ENCODE measurements at regions not wholly inside any gene's neighbourhood (a gene's known extent, or its start where the extent isn't known, plus 50 kb on each side); places are given as distances from the start of the nearest gene placed in this dataset.

DNA sequence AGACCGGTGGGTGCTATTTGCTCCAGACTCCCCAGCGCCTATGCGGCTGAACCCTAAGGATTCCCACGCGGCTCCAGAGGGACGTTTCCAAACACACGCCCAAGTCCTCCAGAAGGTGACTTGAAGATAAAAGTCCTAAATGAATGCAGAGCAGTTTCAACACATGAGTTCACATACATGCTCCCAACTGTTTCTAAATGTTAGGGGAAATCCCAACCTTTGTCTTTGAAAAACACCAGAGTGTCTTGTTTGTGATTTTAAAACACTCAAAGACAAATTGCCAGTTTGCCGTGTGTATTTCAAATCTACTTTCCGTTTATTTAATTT lies 252.9 kb upstream of the SFSWAP start:
- no peaks in the 10 kb centered on the region for H3K36me3 ChIP-seq (ENCODE audit: control insufficient read depth in 4 of 4, insufficient read depth in 4 of 4, low read length in 4 of 4)
- TF ChIP-seq, protein P1, sequence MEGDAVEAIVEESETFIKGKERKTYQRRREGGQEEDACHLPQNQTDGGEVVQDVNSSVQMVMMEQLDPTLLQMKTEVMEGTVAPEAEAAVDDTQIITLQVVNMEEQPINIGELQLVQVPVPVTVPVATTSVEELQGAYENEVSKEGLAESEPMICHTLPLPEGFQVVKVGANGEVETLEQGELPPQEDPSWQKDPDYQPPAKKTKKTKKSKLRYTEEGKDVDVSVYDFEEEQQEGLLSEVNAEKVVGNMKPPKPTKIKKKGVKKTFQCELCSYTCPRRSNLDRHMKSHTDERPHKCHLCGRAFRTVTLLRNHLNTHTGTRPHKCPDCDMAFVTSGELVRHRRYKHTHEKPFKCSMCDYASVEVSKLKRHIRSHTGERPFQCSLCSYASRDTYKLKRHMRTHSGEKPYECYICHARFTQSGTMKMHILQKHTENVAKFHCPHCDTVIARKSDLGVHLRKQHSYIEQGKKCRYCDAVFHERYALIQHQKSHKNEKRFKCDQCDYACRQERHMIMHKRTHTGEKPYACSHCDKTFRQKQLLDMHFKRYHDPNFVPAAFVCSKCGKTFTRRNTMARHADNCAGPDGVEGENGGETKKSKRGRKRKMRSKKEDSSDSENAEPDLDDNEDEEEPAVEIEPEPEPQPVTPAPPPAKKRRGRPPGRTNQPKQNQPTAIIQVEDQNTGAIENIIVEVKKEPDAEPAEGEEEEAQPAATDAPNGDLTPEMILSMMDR (IDR thresholded peaks at IDR 0.05; ENCODE audit: control extremely low read depth, extremely low read depth), result no peak
- H3K9me3 ChIP-seq (ENCODE audit: control insufficient read depth in 4 of 4, insufficient read depth in 3 of 4, low read length in 3 of 4), result peaks cover 0 to 3% (median 0%) of the 10 kb centered on the region in 4 donors
- H3K4me3 ChIP-seq, result no peak overlapping the region
- WGBS, 2 donors, result 70 to 73% methylated on average over 9 of the region's 9 CpGs
- H3K4me1 ChIP-seq (ENCODE audit: control insufficient read depth in 5 of 5, insufficient read depth in 5 of 5, low read length in 5 of 5), result no peaks in the 10 kb centered on the region
- H3K9ac ChIP-seq (ENCODE audit: insufficient read depth in 1 of 2, low read length in 2 of 2), result no peak overlapping the region
- H3K27me3 ChIP-seq (ENCODE audit: control insufficient read depth in 3 of 3, insufficient read depth in 3 of 3, low read length in 2 of 3), result peaks cover 0 to 6% (median 0%) of the 10 kb centered on the region in 3 donors
- no peak overlapping the region for H3K27ac ChIP-seq (ENCODE audit: low read depth in 1 of 2, low read length in 1 of 2)
- no peak for ATAC-seq (ENCODE audit: insufficient read depth, low FRiP score)
- no peak for DNase-seq

DNA sequence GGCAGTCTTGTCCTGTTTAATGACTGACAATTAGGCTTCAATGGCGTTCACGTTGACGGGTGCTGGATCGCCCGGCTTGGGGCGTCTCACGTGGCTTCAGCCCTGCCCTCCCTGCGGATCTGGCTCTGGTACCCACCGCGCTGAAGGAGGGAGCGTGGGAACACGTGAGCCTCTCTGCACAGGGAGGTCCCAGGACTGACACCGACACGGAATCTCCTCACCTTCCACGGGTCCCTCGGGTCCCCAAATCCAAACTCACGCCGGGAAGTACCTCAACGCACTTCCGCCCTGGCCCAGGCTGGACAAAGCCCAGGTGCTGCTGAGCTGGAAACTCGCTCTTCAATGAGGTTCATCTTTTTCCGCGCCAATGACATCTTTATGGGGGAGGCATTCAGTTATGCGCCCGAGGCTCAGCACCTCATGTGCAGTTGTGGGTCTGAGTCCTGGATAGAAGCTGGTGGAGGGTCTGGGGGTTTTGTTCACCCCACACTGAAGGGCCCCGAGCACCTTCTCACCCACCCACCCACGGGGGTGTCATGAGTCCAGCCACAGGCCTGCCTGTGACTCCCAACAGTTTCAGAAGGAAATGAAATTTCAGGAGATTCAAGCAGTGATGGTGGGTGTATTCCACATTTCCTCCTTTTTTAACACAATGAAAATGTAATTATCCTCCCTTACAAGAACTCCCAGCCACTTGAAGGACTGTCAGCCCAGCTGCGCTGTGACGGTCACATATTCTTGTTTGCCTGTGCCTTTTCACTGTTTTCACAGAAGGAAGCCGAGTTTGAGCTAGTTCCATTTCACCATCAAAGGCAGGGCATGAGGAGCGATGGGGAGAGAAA lies 251.7 kb upstream of the SFSWAP start:
- ATAC-seq (ENCODE audit: insufficient read depth, low FRiP score) (no peak), DNase-seq (no peak)
- no peaks in the 10 kb centered on the region for H3K36me3 ChIP-seq (ENCODE audit: control insufficient read depth in 4 of 4, insufficient read depth in 4 of 4, low read length in 4 of 4)
- TF ChIP-seq, protein P1 (IDR thresholded peaks at IDR 0.05; ENCODE audit: control extremely low read depth, extremely low read depth), result no peak
- no peak overlapping the region for H3K4me3 ChIP-seq
- H3K27ac ChIP-seq (ENCODE audit: low read depth in 1 of 2, low read length in 1 of 2), result no peak overlapping the region
- H3K4me1 ChIP-seq (ENCODE audit: control insufficient read depth in 5 of 5, insufficient read depth in 5 of 5, low read length in 5 of 5), result no peaks in the 10 kb centered on the region
- H3K9me3 ChIP-seq (ENCODE audit: control insufficient read depth in 4 of 4, insufficient read depth in 3 of 4, low read length in 3 of 4), result peaks cover 0 to 3% (median 0%) of the 10 kb centered on the region in 4 donors
- peaks cover 0 to 6% (median 0%) of the 10 kb centered on the region in 3 donors for H3K27me3 ChIP-seq (ENCODE audit: control insufficient read depth in 3 of 3, insufficient read depth in 3 of 3, low read length in 2 of 3)
- no peak overlapping the region for H3K9ac ChIP-seq (ENCODE audit: insufficient read depth in 1 of 2, low read length in 2 of 2)
- 81 to 89% methylated on average over 31 of the region's 31 CpGs for WGBS, 2 donors

DNA sequence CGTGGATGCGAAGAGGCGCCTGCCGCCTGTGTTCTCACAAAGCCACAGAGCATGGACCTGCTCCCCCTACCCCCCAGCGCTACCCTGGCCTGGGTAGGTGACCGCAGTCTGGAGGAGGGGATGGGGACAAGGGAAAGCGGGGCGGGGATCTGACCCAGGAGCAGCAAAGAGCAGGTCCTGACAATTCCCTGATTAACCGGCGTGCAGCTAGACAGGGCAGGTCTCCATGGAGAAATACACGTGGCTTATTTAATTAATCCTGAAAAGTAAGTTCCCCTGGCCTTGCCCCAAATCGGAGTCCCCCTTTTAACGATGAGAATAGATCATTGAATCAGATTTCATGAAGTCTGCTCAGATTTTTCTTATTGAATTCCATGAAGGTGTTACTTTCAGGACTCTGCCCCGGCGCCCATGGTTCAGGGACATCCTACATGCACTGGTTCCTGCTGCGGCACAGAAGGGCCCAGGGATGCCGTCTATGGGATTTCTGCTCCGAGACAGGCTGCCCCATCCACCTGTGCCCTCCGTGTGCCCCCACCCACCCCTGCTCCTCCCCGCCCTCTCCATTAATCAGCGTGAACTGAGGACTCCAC lies 251.0 kb upstream of the SFSWAP start:
- TF ChIP-seq, protein P1 (IDR thresholded peaks at IDR 0.05; ENCODE audit: control extremely low read depth, extremely low read depth), result no peak
- Histone ChIP-seq H3K4me1 (ENCODE audit: control insufficient read depth in 5 of 5, insufficient read depth in 5 of 5, low read length in 5 of 5) (no peaks in the 10 kb centered on the region), H3K27me3 (ENCODE audit: control insufficient read depth in 3 of 3, insufficient read depth in 3 of 3, low read length in 2 of 3) (peaks cover 0 to 6% (median 0%) of the 10 kb centered on the region in 3 donors), H3K9ac (ENCODE audit: insufficient read depth in 1 of 2, low read length in 2 of 2) (no peak overlapping the region), H3K9me3 (ENCODE audit: control insufficient read depth in 4 of 4, insufficient read depth in 3 of 4, low read length in 3 of 4) (peaks cover 0 to 3% (median 0%) of the 10 kb centered on the region in 4 donors), H3K27ac (ENCODE audit: low read depth in 1 of 2, low read length in 1 of 2) (no peak overlapping the region), H3K36me3 (ENCODE audit: control insufficient read depth in 4 of 4, insufficient read depth in 4 of 4, low read length in 4 of 4) (no peaks in the 10 kb centered on the region), H3K4me3 (no peak overlapping the region)
- ATAC-seq (ENCODE audit: insufficient read depth, low FRiP score) (no peak), DNase-seq (no peak)
- WGBS, 2 donors, result 63 to 70% methylated on average over 21 of the region's 21 CpGs
